SK-N-SH treated with all-trans-retinoic acid at 6 μM for 48 hours (cell line): ENCODE measurements at regions not wholly inside any gene's neighbourhood (a gene's known extent, or its start where the extent isn't known, plus 50 kb on each side); places are given as distances from the start of the nearest gene placed in this dataset.

Experiments used
- ATAC-seq: fragments of 200-7000 bp; cut with Tn5 transposase; 3 replicates; pipeline ENCODE4 v1.9.1; 2020; ENCODE audit warnings: mild to moderate bottlenecking, moderate library complexity
- ARNTL ChIP-seq: fragments of 450-650 bp; formaldehyde crosslinking; IDR thresholded peaks from 2 replicates; pipeline ENCODE4 v1.5.0; 2020; ENCODE audit warnings: low read depth, mild to moderate bottlenecking, moderate library complexity, borderline replicate concordance
- CSDC2 ChIP-seq: fragments of 250-450 bp; sonication (Bioruptor Pico); IDR thresholded peaks from 2 replicates; pipeline ENCODE4 v1.5.0; 2020; ENCODE audit warnings: mild to moderate bottlenecking, moderate library complexity
- ESRRG ChIP-seq: fragments of 250-450 bp; sonication (Bioruptor Pico); IDR thresholded peaks from 2 replicates; pipeline ENCODE4 v1.6.1; 2021; ENCODE audit warnings: mild to moderate bottlenecking
- GLIS3 ChIP-seq: fragments of 250-450 bp; sonication (Bioruptor Pico); IDR thresholded peaks from 2 replicates; pipeline ENCODE4 v1.5.0; 2020; ENCODE audit warnings: mild to moderate bottlenecking, moderate library complexity
- ISL1 ChIP-seq: fragments of 250-450 bp; sonication (Bioruptor Pico); IDR thresholded peaks from 2 replicates; pipeline ENCODE4 v2.1.2; 2022; ENCODE audit warnings: mild to moderate bottlenecking, moderate library complexity
- OSR1 ChIP-seq: fragments of 250-450 bp; sonication (Bioruptor Pico); IDR thresholded peaks from 2 replicates; pipeline ENCODE4 v1.8.0; 2022; ENCODE audit warnings: moderate library complexity, mild to moderate bottlenecking, inconsistent platforms
- PATZ1 ChIP-seq: fragments of 250-450 bp; sonication (Bioruptor Pico); IDR thresholded peaks from 2 replicates; pipeline ENCODE4 v1.8.0; 2020; ENCODE audit warnings: mild to moderate bottlenecking, moderate library complexity, borderline replicate concordance
- PPARA ChIP-seq: fragments of 250-450 bp; sonication (Bioruptor Pico); IDR thresholded peaks from 2 replicates; pipeline ENCODE4 v1.5.0; 2020; ENCODE audit warnings: mild to moderate bottlenecking, borderline replicate concordance
- RARB ChIP-seq: fragments of 250-450 bp; sonication (Bioruptor Pico); IDR thresholded peaks from 2 replicates; pipeline ENCODE4 v1.8.0; 2021; ENCODE audit warnings: mild to moderate bottlenecking, moderate library complexity
- SNAI2 ChIP-seq: fragments of 250-450 bp; sonication (Bioruptor Pico); IDR thresholded peaks from 2 replicates; pipeline ENCODE4 v1.5.0; 2020; ENCODE audit warnings: mild to moderate bottlenecking, moderate library complexity
- TCF4 ChIP-seq: fragments of 250-450 bp; sonication (Bioruptor Pico); IDR thresholded peaks from 2 replicates; pipeline ENCODE4 v1.8.0; 2021; ENCODE audit warnings: mild to moderate bottlenecking, moderate library complexity, borderline replicate concordance
- TOX ChIP-seq: fragments of 250-450 bp; sonication (Bioruptor Pico); IDR thresholded peaks from 2 replicates; pipeline ENCODE4 v1.8.0; 2021; ENCODE audit warnings: mild to moderate bottlenecking, moderate library complexity, borderline replicate concordance
- ZC3H10 ChIP-seq: fragments of 250-450 bp; sonication (Bioruptor Pico); IDR thresholded peaks from 2 replicates; pipeline ENCODE4 v1.5.1; 2021; ENCODE audit warnings: mild to moderate bottlenecking, moderate library complexity
- ZFP3 ChIP-seq: fragments of 250-450 bp; sonication (Bioruptor Pico); IDR thresholded peaks from 2 replicates; pipeline ENCODE4 v1.5.0; 2020; ENCODE audit warnings: mild to moderate bottlenecking, moderate library complexity
- ZFP30 ChIP-seq: fragments of 450-650 bp; formaldehyde crosslinking; IDR thresholded peaks from 2 replicates; pipeline ENCODE4 v1.5.0; 2022; ENCODE audit warnings: mild to moderate bottlenecking, moderate library complexity
- ZNF565 ChIP-seq: fragments of 450-650 bp; formaldehyde crosslinking; conservative IDR thresholded peaks from 2 replicates; pipeline ENCODE4 v1.5.0; 2020; ENCODE audit warnings: low read depth, mild to moderate bottlenecking, moderate library complexity
- ZNF70 ChIP-seq: fragments of 450-650 bp; formaldehyde crosslinking; IDR thresholded peaks from 2 replicates; pipeline ENCODE4 v1.5.0; 2020; ENCODE audit warnings: mild to moderate bottlenecking, moderate library complexity
- TF ChIP-seq, protein P1 (sequence below): fragments of 250-450 bp; sonication (Bioruptor Pico); IDR thresholded peaks from 2 replicates; pipeline ENCODE4 v1.5.0; 2020; ENCODE audit warnings: mild to moderate bottlenecking, moderate library complexity
- TF ChIP-seq, protein P2 (sequence below): fragments of 250-450 bp; sonication (Bioruptor Pico); IDR thresholded peaks from 2 replicates; pipeline ENCODE4 v1.8.0; 2021; ENCODE audit warnings: low read depth, mild to moderate bottlenecking, moderate library complexity, borderline replicate concordance
- TF ChIP-seq, protein P3 (sequence below): fragments of 250-450 bp; sonication (Bioruptor Pico); IDR thresholded peaks from 2 replicates; pipeline ENCODE4 v1.5.1; 2021; ENCODE audit warnings: mild to moderate bottlenecking, moderate library complexity
- TF ChIP-seq, protein P4 (sequence below): fragments of 250-450 bp; sonication (Bioruptor Pico); IDR thresholded peaks from 2 replicates; pipeline ENCODE4 v1.5.1; 2020; ENCODE audit warnings: low read depth, mild to moderate bottlenecking, moderate library complexity

DNA sequence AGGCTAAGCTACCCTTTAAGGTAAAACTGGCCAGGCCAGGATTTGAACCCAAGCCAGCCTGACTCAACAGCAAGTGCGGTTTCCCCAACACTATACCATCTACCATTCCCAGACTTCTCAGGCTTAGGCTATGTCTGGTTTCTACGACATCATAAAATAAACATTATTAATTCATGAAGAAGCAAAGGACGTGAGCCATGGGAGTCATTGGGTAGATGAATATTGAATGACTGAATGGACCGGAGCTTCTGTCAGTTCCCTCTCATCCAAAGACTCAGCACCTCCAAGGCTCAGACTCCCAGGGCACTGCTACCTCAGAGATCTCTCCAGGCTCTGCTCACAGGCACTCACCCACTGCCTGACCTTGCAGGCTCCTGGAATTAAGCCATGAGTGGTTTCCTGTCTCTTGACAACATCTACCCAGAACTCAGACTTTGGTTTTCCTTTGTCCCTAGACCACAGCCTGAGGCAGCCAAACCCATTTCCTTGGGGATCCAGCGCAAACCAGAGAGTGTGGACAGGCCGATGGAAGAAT is 64.6 kb upstream of the STEAP1B start (continued):
- TF ChIP-seq, protein P1, sequence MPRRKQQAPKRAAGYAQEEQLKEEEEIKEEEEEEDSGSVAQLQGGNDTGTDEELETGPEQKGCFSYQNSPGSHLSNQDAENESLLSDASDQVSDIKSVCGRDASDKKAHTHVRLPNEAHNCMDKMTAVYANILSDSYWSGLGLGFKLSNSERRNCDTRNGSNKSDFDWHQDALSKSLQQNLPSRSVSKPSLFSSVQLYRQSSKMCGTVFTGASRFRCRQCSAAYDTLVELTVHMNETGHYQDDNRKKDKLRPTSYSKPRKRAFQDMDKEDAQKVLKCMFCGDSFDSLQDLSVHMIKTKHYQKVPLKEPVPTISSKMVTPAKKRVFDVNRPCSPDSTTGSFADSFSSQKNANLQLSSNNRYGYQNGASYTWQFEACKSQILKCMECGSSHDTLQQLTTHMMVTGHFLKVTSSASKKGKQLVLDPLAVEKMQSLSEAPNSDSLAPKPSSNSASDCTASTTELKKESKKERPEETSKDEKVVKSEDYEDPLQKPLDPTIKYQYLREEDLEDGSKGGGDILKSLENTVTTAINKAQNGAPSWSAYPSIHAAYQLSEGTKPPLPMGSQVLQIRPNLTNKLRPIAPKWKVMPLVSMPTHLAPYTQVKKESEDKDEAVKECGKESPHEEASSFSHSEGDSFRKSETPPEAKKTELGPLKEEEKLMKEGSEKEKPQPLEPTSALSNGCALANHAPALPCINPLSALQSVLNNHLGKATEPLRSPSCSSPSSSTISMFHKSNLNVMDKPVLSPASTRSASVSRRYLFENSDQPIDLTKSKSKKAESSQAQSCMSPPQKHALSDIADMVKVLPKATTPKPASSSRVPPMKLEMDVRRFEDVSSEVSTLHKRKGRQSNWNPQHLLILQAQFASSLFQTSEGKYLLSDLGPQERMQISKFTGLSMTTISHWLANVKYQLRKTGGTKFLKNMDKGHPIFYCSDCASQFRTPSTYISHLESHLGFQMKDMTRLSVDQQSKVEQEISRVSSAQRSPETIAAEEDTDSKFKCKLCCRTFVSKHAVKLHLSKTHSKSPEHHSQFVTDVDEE (CRISPR knock-in tag): no peak
- TF ChIP-seq PATZ1 (CRISPR knock-in tag): no peak

DNA sequence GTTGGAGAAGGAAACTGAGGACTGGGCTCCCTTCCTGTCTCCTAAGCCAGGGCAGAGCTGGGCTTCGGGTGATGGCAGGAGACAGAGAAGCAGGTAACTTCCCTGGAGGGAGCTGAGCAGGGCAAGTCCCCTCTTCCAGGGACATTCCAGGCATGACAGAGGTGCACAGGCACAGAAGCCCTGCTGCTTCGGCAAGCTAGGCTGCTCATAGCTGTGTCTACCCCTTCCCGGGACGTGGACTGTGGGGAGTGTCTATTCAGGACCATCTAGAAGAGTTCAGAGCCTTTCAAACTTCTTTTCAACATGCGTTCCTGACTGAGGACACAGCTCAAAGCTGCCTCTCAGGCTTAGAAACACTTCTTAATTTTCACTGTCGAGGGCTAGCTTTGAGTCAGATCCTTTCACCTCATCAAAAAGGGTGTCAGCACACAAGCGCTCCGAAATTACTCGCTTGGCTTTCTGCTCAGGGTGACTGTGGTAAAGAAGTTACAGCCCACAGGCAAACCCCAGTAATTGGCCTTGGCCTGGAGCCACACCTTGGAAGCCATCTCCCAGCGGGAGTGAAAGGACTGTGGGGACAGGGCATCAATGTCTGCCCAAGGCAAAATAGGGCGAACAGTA is 63.7 kb upstream of the STEAP1B start:
- peak; percentile 8 for ATAC-seq
- TF ChIP-seq ZNF565 (CRISPR knock-in tag): no peak
- TF ChIP-seq SNAI2 (CRISPR knock-in tag): no peak
- TF ChIP-seq, protein P2, sequence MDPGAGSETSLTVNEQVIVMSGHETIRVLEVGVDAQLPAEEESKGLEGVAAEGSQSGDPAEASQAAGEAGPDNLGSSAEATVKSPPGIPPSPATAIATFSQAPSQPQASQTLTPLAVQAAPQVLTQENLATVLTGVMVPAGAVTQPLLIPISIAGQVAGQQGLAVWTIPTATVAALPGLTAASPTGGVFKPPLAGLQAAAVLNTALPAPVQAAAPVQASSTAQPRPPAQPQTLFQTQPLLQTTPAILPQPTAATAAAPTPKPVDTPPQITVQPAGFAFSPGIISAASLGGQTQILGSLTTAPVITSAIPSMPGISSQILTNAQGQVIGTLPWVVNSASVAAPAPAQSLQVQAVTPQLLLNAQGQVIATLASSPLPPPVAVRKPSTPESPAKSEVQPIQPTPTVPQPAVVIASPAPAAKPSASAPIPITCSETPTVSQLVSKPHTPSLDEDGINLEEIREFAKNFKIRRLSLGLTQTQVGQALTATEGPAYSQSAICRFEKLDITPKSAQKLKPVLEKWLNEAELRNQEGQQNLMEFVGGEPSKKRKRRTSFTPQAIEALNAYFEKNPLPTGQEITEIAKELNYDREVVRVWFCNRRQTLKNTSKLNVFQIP (CRISPR knock-in tag): no peak
- TF ChIP-seq, all 23 proteins: peak for 0

DNA sequence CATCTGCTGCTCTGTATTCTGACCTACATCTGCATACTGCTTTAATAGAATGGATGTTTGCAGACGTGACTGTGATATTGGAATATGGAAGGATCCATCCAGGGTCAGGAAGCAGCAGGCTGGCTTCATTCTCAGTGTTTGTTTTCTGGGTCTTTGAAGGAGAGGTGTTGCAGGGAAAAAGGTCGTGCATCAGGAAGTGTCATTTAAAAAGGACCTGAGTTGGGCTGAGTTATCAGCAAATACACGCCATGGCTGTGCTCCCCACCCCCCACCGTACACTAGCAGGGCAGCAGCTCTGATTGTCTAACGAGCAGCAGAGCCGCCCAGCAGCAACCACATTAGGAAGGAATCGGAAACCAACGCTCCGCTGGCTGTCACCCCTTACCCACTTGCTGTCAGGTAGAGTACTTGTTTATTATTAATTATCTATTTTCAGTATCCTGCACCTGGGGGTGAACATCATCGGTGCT is 63.1 kb upstream of the STEAP1B start:
- TF ChIP-seq TOX (CRISPR knock-in tag) (no peak), ARNTL (no peak), ESRRG (no peak), OSR1 (no peak), GLIS3 (CRISPR knock-in tag) (no peak)
- no peak for ATAC-seq

GRCh38 chr7:22561895-22562593 is 62.1 kb upstream of the STEAP1B start:
- ATAC-seq: peak; percentile 6
- TF ChIP-seq, protein P3, sequence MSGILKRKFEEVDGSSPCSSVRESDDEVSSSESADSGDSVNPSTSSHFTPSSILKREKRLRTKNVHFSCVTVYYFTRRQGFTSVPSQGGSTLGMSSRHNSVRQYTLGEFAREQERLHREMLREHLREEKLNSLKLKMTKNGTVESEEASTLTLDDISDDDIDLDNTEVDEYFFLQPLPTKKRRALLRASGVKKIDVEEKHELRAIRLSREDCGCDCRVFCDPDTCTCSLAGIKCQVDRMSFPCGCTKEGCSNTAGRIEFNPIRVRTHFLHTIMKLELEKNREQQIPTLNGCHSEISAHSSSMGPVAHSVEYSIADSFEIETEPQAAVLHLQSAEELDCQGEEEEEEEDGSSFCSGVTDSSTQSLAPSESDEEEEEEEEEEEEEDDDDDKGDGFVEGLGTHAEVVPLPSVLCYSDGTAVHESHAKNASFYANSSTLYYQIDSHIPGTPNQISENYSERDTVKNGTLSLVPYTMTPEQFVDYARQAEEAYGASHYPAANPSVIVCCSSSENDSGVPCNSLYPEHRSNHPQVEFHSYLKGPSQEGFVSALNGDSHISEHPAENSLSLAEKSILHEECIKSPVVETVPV (CRISPR knock-in tag): no peak
- TF ChIP-seq ZFP30 (CRISPR knock-in tag) (no peak), ISL1 (CRISPR knock-in tag) (no peak), RARB (CRISPR knock-in tag) (no peak), PPARA (CRISPR knock-in tag) (no peak), ARNTL (no peak), TCF4 (CRISPR knock-in tag) (no peak), SNAI2 (CRISPR knock-in tag) (no peak), ESRRG (no peak), OSR1 (no peak), ZC3H10 (no peak), ZNF70 (CRISPR knock-in tag) (no peak), ZFP3 (CRISPR knock-in tag) (no peak), CSDC2 (no peak)
- TF ChIP-seq, protein P4, sequence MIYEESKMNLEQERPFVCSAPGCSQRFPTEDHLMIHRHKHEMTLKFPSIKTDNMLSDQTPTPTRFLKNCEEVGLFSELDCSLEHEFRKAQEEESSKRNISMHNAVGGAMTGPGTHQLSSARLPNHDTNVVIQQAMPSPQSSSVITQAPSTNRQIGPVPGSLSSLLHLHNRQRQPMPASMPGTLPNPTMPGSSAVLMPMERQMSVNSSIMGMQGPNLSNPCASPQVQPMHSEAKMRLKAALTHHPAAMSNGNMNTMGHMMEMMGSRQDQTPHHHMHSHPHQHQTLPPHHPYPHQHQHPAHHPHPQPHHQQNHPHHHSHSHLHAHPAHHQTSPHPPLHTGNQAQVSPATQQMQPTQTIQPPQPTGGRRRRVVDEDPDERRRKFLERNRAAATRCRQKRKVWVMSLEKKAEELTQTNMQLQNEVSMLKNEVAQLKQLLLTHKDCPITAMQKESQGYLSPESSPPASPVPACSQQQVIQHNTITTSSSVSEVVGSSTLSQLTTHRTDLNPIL (CRISPR knock-in tag): no peak
- TF ChIP-seq, protein P1 (CRISPR knock-in tag): no peak
- TF ChIP-seq, all 23 proteins: peak for 0
